ENCODE measurements at regions not wholly inside any gene's neighbourhood (a gene's known extent, or its start where the extent isn't known, plus 50 kb on each side); places are given as distances from the start of the nearest gene placed in this dataset.

GRCh38 chr20:60332523-60332922, 374.3 kb downstream of the CDH26 start:
- Histone ChIP-seq H3K9me3 (ENCODE audit: low read length) (no peaks in the 10 kb centered on the region), H3K4me1 (ENCODE audit: insufficient read depth, low read length, poor library complexity, severe bottlenecking) (peaks cover 5% of the 10 kb centered on the region), H3K79me2 (ENCODE audit: insufficient read depth, low read depth, low read length) (no peaks in the 10 kb centered on the region), H3K27ac (ENCODE audit: low read depth, low read length, poor library complexity, severe bottlenecking) (no peak overlapping the region), H3K4me2 (ENCODE audit: low read length) (no peak overlapping the region), H3K9me2 (ENCODE audit: insufficient read depth, low read length) (no peaks in the 10 kb centered on the region), H4K20me1 (ENCODE audit: insufficient read depth, low read length) (no peaks in the 10 kb centered on the region), H3K4me3 (ENCODE audit: low read depth, low read length, poor library complexity, severe bottlenecking) (no peak overlapping the region), H2AFZ (ENCODE audit: low read length) (no peak overlapping the region), H3K36me3 (ENCODE audit: insufficient read depth, low read length) (no peaks in the 10 kb centered on the region)
- POLR2A ChIA-PET = no interaction called here
- no TSS peak for BruUV-seq (replicated peaks)
- DNase-seq (ENCODE audit: low spot score) = no peak
- TF ChIP-seq CTCF (conservative IDR thresholded peaks at IDR 0.05; ENCODE audit: low read length) = no peak
- TF ChIP-seq EZH2phosphoT487 (IDR thresholded peaks at IDR 0.05; ENCODE audit: borderline replicate concordance, low read depth, low read length) = no peak
- CTCF ChIA-PET (ENCODE audit: unreplicated experiment) = no interaction called here
- intact Hi-C loops (cut with micrococcal nuclease; ENCODE audit: unreplicated experiment) = no loop called here

GRCh38 chr20:60334911-60335310, 376.7 kb downstream of the CDH26 start:
- TF ChIP-seq EZH2phosphoT487 (IDR thresholded peaks at IDR 0.05; ENCODE audit: borderline replicate concordance, low read depth, low read length) (no peak), CTCF (conservative IDR thresholded peaks at IDR 0.05; ENCODE audit: low read length) (no peak)
- no peaks in the 10 kb centered on the region for H4K20me1 ChIP-seq (ENCODE audit: insufficient read depth, low read length)
- no peak overlapping the region for H3K4me3 ChIP-seq (ENCODE audit: low read depth, low read length, poor library complexity, severe bottlenecking)
- DNase-seq (ENCODE audit: low spot score) = no peak
- no TSS peak for BruUV-seq (replicated peaks)
- H3K4me2 ChIP-seq (ENCODE audit: low read length) = no peak overlapping the region
- H3K4me1 ChIP-seq (ENCODE audit: insufficient read depth, low read length, poor library complexity, severe bottlenecking) = no peaks in the 10 kb centered on the region
- H2AFZ ChIP-seq (ENCODE audit: low read length) = no peak overlapping the region
- ChIA-PET CTCF (ENCODE audit: unreplicated experiment) (no interaction called here), POLR2A (no interaction called here)
- H3K9me2 ChIP-seq (ENCODE audit: insufficient read depth, low read length) = no peaks in the 10 kb centered on the region
- H3K36me3 ChIP-seq (ENCODE audit: insufficient read depth, low read length) = no peaks in the 10 kb centered on the region
- intact Hi-C loops (cut with micrococcal nuclease; ENCODE audit: unreplicated experiment) = no loop called here
- no peaks in the 10 kb centered on the region for H3K79me2 ChIP-seq (ENCODE audit: insufficient read depth, low read depth, low read length)
- no peaks in the 10 kb centered on the region for H3K9me3 ChIP-seq (ENCODE audit: low read length)
- no peak overlapping the region for H3K27ac ChIP-seq (ENCODE audit: low read depth, low read length, poor library complexity, severe bottlenecking)

GRCh38 chr20:60338556-60338955, 380.3 kb downstream of the CDH26 start:
- no peaks in the 10 kb centered on the region for H3K79me2 ChIP-seq (ENCODE audit: insufficient read depth, low read depth, low read length)
- no peak overlapping the region for H3K4me2 ChIP-seq (ENCODE audit: low read length)
- H3K4me1 ChIP-seq (ENCODE audit: insufficient read depth, low read length, poor library complexity, severe bottlenecking) = no peaks in the 10 kb centered on the region
- H3K9me3 ChIP-seq (ENCODE audit: low read length) = no peaks in the 10 kb centered on the region
- POLR2A ChIA-PET = no interaction called here
- DNase-seq (ENCODE audit: low spot score) = no peak
- CTCF ChIA-PET (ENCODE audit: unreplicated experiment) = no interaction called here
- intact Hi-C loops (cut with micrococcal nuclease; ENCODE audit: unreplicated experiment) = no loop called here
- TF ChIP-seq CTCF (conservative IDR thresholded peaks at IDR 0.05; ENCODE audit: low read length) (no peak), EZH2phosphoT487 (IDR thresholded peaks at IDR 0.05; ENCODE audit: borderline replicate concordance, low read depth, low read length) (no peak)
- no peak overlapping the region for H3K4me3 ChIP-seq (ENCODE audit: low read depth, low read length, poor library complexity, severe bottlenecking)
- no peak overlapping the region for H2AFZ ChIP-seq (ENCODE audit: low read length)
- no TSS peak for BruUV-seq (replicated peaks)
- H4K20me1 ChIP-seq (ENCODE audit: insufficient read depth, low read length) = no peaks in the 10 kb centered on the region
- H3K27ac ChIP-seq (ENCODE audit: low read depth, low read length, poor library complexity, severe bottlenecking) = no peak overlapping the region
- H3K9me2 ChIP-seq (ENCODE audit: insufficient read depth, low read length) = no peaks in the 10 kb centered on the region
- H3K36me3 ChIP-seq (ENCODE audit: insufficient read depth, low read length) = no peaks in the 10 kb centered on the region

All from OCI-LY7 (cell line).